COLO829 (cell line): ENCODE measurements at regions not wholly inside any gene's neighbourhood (a gene's known extent, or its start where the extent isn't known, plus 50 kb on each side); places are given as distances from the start of the nearest gene placed in this dataset.

Source experiments
- DNase-seq: peaks from one replicate; pipeline ENCODE4 v3.0.0; 2012; ENCODE audit warnings: low spot score

DNA sequence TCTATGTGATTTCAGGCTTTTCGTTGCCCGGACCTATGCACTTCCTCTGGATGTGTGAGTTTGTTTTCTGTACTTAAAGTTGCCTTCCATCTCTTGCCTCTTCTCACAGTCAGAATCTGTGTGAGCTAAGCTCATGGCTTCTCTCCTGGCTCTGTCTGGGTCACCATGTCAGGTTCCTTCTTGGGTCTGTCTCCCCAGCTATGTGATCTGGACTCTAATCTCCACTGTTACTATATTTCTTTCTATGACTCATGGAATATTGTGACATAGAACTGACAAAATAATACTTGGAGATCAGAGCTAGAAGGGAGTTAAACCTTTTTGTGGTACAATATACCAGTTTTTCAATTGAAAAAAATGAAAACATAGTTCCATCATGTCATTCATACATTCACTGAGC lies 172.7 kb upstream of the FGGY start:
- no peak for DNase-seq

DNA sequence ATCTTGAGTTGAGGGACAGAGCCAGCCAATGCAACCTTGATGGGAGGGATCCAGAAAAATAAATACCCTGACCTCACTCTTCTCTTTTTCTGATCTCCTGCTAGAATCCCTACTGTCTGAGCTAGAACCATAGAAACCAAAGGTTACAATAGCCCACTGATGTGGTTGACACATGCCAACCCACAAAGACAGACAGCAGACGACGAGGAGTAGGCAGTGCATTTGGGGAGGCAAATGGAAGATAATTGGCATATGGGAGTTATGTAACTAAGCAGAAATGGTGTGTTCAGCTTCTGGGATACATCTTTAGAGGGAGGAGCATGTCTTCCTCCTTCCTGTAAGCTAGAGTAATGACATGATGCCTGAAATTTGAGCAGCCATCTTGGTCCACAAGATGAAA lies 171.7 kb upstream of the FGGY start:
- DNase-seq: no peak

DNA sequence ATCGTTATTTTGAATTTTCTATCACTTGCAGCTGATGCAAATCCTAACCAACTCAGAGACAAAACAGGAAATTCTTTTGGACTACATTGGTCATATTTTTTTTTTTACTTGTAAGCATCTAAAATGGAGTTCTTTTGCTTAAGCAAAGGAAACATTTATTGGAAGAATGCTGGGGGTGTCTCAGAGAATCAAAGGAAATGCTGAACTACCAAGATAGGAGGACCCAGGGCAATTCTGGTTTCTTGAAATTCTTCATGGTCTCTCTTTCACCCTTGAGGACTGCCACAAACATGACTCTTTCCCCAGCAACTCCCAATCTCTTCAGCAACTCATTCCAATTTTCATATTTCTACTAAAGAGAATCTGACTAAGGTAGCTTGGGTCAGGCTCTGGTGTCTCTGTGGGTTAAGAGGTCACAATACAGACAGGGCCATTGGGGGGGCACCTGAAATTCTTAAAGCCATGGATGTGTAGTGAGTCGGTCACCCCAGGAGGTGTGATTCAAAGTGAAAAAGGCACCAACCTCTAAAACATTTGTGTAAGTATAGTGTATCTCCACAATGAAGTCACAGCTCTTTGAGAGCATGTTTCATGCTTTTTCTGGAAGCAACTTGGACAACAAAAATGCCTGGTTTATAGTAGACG lies 171.1 kb upstream of the FGGY start:
- no peak for DNase-seq

DNA sequence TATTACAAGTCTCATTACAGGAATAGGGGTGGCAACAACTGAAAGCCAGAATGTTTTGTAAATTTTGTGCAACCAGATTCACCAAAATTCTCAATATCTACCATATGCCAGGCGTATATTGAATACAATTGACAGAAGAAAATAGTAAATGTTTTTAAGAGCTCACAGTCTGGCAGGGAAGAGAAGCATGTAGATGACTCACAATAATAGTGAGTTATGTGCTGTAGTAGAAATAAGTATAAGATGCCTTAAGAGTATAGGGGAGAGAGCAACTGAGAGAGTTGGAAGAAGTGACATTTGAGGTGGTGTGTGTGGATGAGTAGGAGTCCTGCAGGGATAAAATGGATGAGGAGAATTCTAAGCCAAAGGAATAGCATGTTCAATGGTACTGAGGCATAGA lies 170.5 kb upstream of the FGGY start:
- DNase-seq: no peak

DNA sequence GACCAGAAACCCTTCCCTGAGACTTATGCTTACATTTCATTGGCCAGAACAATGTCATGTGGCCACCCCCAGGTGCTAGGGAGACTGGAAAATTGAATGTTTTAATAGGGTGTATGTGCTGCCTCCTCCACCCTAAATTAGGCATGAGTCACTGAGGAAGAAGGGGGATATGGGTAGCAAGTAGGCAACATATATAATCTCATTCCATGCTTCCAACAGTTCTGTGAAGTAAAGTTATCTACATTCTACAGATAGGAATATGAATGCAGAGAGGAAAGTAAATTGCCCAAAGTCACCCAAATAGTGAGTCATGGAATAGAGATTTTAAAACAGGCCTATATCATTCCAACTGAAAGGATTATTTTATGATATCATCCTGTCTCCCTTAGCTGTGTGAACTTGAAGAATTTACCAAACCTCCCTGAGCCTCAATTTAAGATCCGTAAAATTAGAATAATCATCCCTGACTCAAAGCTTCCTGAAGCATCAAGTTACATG lies 168.6 kb upstream of the FGGY start:
- no peak for DNase-seq

DNA sequence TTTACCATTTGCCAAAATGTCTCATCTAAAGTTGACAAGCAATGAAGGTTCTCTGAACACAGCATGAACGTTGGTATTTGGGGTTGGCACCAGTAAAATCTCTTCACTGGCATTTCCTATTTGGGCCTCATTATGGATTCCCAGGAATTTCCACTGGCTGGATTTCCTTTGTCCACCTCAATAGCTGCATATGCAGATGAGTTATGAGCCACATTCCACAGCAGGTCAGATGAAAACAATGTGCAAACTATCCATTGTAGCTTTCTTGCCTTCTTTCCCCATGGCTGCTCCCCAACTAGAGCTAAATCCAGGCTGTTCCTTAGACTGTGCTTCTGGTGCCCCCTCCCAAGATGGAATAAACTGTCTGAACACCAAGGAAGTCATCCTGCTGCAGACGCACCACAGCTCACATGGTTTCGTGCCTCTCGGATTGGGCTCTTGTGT lies 168.1 kb upstream of the FGGY start:
- no peak for DNase-seq

DNA sequence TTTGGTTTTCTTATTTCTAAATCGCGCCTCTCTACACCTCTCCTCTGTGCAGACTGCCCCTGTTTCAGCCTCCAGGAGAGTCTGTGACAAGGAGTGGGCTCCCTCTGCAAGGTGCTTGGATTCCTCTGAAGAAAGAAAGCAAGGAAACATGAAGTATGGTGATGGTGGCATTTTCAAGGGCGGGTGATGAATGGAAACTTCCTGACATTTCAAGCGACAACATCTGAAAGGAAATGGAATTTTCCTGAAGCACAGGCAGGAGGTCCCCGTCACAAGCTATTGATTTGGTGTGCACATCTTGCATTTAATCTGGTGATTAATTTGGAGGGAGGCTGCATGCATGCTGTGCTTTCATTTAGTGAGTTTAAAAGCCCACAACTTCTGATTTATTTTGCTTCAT lies 164.6 kb upstream of the FGGY start:
- DNase-seq: no peak

DNA sequence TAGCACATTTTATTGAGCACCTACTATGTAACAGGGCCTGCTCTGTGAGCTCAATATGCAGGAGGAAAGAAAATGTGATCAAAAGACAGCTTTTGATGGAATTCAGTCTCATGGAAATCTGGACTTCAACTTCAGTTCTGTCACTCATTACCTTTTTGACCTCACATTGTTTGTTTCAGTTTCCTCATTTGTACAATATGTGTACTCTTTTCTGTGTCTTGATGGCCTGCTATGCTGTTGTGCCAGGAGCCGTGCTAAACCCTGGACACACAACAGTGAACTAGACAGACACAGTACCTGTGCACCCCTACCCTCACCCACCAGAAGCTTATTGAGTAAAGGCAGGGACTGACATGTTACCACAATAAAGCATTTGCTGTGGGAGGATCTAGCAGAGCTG lies 162.9 kb upstream of the FGGY start:
- no peak for DNase-seq

DNA sequence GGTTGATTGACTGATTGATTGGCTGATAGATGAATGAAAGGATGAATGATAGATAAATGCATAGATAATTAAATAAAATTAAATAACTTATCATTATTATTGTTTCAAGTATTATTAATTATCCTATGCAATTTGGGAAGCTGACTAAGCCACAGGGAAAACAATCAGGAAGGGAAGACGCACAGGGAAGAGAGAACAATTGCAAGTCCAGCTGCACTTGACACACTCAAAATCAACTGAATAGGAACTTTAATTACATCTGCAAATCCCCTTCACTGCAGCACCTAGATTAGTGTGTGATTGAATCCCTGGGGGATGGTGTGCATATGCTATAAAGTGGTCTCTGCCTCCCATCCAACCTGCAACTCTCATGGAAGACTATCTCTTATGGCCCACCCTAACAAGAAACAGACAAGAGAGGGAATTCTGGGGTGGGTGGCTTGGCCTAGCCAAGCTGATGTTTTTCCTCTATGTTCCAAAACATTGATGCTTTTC lies 161.1 kb upstream of the FGGY start:
- no peak for DNase-seq

DNA sequence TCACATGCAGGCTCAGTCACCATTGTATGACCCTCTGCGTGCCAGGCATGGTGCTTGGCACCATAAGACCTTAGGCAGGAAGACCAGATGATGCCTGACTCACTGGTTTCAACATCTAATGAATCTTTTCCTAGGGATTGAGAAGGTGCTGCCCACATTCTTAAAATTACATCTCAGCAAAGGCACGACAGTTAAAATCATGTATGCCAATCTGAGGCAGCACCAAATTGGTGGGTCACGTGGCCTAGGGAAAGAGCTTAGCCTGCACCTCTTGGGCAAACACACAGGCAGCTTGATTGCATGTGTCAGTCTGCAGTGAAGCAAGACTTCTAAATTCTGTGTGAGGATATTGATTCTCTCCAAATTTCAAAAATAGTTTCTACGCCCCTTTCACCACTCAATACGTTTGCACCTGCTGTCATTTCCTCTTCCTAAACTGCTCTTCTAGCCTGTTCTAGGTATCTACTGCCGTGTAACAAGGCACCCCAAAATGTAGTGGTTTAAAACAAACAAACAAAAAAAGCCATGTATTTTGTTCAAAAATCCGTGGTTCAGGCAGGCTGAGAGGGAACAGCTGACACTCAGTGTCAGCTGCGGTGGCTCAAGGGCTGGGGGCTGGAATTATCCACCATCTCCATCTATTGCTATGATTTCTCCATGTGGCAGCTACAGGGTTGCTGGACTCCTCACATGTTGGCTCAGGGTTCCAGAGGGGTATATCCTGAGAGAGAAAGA lies 160.2 kb upstream of the FGGY start:
- DNase-seq: no peak

DNA sequence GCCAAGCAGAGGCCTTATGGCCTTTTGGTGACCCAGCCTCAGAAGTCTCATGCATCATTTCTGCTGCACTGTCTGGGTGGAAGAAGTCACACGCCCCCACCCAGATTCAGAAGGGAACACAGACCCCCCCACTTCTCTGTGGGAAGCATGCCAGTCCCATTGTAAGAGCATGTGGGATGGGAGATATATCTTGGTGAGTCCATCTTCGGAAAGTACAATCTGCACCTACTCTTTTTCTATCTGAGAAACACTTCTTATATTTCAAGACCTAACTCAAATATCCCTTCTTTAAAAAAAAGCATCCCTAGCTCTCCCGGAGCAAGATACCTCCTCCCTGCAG lies 159.6 kb upstream of the FGGY start:
- DNase-seq: no peak

DNA sequence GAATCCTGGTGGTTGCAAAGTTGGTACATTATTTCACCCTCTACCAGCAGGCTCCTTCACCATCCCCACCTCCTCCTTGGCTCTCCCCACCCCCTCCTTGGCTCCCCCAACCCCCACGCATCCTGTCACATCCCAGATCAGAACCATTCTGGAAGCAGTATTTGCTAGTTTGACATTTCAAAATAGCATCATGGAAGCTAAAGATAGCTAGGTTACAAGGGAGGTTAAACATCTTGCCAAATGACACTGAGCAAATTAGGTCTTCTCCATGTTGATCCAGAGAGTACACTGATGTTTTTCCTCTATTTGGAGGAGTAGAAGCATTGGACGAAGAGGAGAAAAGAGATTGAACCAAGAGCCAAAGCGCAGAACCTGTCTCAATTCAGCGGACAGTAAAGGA lies 158.9 kb upstream of the FGGY start:
- no peak for DNase-seq

DNA sequence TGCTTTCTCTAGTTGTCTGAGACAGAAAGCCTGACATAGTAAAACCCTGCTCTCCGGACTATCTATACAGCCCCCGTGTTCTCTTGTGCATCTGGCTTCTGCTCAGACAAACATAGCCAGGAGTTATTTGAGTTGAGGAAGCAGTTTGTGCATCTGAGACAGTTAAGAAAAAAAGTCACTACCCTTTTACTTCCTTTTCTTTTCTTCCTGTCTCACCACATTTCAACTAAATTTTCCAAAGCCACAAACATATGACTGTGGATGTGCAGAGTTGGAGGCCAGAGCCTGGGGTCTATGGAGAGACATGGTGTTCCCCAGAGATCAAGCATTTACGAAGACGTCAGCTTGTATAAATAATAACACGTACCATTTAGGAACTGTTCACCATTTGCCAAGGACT lies 158.5 kb upstream of the FGGY start:
- no peak for DNase-seq

DNA sequence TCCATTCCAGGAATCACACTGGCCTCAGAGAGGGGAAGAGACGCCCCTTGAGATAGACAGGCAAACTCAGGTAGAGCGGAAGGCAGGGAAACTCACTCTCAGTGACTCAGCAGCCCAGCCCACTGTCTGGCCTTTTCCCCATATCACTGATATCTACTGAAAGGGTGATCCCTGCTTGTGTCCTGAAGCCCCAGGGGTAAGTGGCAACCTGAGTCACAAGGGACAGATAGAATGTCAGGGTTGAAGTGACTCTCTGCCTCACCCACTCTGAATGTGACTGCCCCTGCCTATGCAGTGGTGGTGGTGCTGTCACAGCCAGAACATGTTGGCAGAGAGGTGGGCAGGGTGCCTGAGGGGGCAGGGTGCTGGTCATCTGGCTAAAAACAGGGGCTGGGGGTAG lies 157.5 kb upstream of the FGGY start:
- no peak for DNase-seq

DNA sequence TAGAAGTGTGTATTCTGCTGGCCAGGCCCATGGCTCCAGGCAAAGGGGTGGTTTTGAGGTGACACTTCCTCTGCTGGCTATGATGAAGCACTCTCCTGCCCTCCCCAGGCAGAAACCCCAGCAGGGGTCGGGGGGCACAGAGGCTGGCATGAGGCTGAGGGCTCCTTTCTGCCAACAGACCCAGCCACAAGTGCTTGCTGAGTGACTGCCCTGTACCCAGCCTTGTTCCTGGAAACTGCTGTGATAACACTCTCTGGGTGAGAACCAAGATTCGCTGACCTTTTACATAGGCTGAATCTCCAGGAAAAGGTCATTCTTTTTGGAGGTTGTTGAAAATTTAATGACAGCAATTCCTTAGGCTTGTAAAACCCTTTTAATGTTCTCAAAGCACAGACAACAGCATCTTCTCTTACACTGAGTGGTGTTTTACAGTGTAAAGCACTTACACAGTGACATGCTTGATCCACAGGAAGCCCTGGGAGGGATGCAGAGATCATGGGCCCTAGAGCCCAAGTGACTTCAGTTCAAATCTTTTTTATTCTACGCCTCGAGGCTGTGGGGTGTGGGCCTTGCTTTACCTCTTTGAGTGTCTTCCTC lies 155.5 kb upstream of the FGGY start:
- no peak for DNase-seq

DNA sequence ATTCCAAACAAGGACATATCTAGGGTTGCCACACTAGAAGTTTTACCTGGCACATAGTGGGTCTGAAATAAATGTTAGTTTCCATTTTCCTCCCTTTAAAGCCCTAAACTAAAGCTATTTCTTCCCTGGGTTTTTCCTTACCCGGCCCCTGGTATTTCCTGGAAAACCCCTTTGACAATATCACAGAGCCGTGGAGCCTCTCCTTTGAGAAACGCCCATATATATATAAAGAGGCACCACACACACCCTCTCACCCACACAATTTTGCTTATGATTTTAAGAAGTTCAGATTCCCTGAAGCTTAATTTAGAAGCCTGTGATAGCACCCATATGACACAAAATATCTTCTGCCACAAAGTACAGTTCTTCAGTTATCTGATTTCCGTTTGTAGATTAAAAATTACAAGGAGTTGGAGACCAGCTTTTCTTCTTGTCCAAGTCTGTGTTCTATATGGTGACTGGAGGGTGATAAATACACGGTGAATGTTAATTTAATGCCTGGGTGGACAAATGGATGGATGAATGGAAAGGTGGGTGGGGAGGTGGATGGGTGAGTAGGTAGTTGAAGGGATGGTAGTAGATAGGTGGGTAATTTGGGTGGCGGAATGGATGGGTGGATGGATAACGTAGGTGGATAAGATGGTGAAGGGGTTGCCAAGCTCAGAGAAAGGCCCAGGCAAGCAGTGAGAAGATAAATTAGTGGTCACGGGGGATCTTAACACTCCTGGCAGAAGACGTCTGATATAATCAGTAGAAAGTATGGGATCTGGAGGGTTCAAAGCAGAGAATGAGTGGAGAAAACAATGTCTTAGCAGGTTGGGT lies 154.4 kb upstream of the FGGY start:
- DNase-seq: no peak

DNA sequence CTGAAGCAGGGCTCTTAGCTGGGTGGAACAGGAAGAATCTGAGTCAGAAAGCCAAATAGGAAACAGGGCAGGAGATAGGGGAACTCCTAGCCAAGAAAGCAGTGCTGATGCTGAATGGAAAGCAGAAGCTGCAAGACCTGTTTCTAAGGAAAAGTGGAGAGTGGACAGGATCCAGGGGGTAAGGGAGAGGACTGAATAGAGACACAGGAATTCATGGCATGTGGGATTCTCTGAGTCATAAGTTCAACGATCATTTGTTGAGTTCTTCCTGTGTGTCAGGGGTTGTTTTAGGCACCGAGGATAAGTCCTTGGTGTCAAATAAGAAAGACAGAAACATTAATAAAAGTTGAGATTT lies 153.8 kb upstream of the FGGY start:
- peak; percentile 24 for DNase-seq

DNA sequence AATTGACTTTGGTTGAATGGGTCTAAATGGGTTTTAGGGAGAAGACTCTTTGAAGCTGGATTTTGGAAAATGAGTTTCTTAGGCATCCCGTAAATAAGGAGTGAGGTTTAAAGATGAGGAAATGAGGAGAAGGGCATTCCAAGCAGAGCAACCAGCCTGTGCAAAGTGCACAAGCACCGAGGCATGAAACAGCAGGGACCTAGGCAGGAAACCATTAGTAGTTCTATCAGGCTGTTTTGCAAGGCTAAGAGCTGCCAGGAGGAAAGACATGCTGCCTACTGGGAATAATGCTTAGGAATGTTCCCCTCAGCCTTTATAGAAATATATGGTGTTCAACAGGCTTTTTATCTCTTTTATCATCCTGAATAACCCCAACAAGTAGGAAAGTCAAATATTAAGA lies 153.1 kb upstream of the FGGY start:
- no peak for DNase-seq

DNA sequence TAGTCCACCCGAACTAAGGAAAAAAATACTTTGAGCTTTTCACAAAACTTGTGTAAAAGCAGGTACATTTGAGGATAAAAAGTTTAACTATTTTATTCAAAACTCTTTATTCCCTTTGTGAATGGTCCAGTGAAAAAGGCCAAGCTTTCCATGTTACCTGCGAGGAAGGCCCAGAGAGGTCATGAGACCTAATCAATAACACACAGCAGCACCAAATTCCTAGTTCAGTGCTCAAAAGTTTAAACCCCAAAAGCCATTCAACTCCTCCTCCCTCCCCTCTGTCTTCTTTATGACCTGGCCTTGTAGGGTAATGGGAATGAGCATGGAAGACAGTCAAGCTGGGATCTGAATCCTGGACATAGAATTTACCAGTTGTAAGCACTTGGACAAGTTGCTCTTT lies 151.9 kb upstream of the FGGY start:
- DNase-seq: no peak

DNA sequence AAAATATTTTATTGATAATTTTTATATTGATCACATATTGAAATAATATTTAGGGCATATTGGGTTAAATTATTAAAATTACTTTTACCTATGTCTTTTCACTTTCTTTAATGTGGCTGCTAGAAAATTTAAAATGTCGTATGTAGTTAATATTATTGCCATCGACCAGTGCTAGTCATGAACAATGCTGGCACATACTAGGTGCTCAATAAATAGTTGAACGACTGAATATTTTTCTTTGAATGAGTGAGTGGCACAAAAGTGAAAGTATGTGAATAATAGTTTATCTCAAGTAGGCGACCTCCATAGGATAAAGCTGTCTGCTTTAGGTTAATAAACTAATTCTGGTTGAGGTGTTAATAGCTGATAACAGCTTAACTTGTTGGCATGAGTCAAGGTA lies 150.8 kb upstream of the FGGY start:
- no peak for DNase-seq

DNA sequence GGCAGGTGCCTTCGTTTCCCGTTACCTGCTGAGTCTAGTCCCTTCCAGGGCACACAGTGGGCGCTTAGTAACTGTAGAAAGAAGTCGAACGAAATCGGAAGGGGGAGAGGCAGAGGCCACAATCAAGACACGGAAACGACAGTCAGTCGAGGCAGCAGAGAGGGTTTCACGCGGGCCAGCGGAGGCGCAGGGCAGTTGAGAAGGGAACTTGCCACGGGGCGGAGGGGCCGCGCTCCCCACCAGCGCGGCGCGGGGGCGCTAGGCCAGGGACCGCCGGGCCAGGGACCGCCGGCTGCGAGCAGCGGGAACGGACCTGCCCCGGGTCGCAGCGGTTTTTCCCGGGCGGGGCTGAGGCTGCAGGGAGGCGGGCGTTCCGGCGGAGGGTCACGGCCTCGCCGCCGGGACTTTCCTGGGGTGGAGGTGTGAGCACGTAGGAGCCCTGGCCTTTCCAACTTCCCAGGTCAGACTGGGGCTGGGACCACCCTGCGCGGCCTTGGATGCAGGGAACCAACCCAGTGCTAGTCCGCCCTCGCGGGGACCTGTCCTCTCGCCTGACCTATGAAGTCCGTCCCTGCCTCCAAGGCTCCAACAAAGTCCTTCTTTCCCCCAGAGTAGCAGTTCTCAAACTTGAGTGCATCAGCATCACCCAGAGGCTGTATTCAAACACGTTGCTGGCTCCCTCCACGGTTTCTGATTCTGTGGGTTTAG lies 150.1 kb upstream of the FGGY start:
- no peak for DNase-seq

DNA sequence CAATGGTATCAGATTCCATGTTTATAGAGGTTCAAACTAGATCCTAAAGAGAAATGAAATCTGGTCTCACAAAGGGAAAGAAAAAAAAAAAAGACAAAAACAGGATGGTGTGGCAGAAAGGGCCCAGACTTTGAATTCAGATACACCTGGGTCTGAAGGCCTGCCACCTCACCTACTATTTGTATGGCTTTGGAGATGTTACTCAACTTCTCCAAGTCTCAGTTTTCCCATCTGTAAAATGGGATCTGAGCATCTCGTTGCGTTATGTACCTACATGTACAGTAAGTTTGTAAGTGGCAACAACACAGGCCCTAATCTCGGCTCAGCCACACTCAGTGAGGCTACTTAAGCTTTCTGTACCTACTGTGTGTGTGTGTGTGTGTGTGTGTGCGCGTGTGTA lies 147.5 kb upstream of the FGGY start:
- no peak for DNase-seq
